Gastroesophageal sphincter (tissue), 4 donors: ENCODE measurements at regions not wholly inside any gene's neighbourhood (a gene's known extent, or its start where the extent isn't known, plus 50 kb on each side); places are given as distances from the start of the nearest gene placed in this dataset.

ENCODE experiments used
- ATAC-seq: fragments of 150-250 bp; one replicate; pipeline ENCODE4 v1.9.1; 2016; ENCODE audit warnings: mild to moderate bottlenecking, moderate library complexity
- H3K27ac ChIP-seq, 4 donors: fragments of 200-600 bp; sonication (generic) in 3 of 4; 1 replicate in 3 of 4; 2 replicates in 1 of 4; pipeline ENCODE4 v1.5.1; 2016 to 2019
- H3K27me3 ChIP-seq: fragments of 200-600 bp; sonication (generic); one replicate; pipeline ENCODE4 v1.5.1; 2019
- H3K36me3 ChIP-seq, 2 donors: fragments of 200-600 bp; sonication (generic); one replicate each; pipeline ENCODE4 v1.5.1; 2019; ENCODE audit warnings: control low read depth in 1 of 2
- H3K4me1 ChIP-seq, 3 donors: fragments of 200-600 bp; sonication (generic); 1 replicate in 2 of 3; 2 replicates in 1 of 3; pipeline ENCODE4 v1.5.1; 2016 to 2019; ENCODE audit warnings: control low read depth in 2 of 3
- H3K4me3 ChIP-seq, 2 donors: fragments of 200-600 bp; sonication (generic); one replicate each; pipeline ENCODE4 v1.5.1; 2019; ENCODE audit warnings: mild to moderate bottlenecking in 1 of 2, moderate library complexity in 1 of 2
- H3K9me3 ChIP-seq, 3 donors: fragments of 200-600 bp; sonication (generic); one replicate each; pipeline ENCODE4 v1.5.1; 2017 to 2019; ENCODE audit warnings: control low read depth in 2 of 3
- EP300 ChIP-seq: sonication (generic); formaldehyde crosslinking; IDR thresholded peaks from one replicate; pipeline ENCODE4 v1.6.1; 2017; ENCODE audit warnings: antibody characterized with exemption, mild to moderate bottlenecking
- POLR2A ChIP-seq, 2 donors: fragments of 450-650 bp; IDR thresholded peaks; one replicate each; pipeline ENCODE4 v1.6.1; 2017; ENCODE audit warnings: antibody characterized with exemption in 2 of 2, mild to moderate bottlenecking in 2 of 2, moderate library complexity in 1 of 2
- POLR2AphosphoS5 ChIP-seq: sonication (generic); formaldehyde crosslinking; IDR thresholded peaks from one replicate; pipeline ENCODE4 v1.6.1; 2017; ENCODE audit warnings: antibody characterized with exemption
- WGBS, 2 donors: methylation state at CpG; one replicate each; pipeline ENCODE4 v1.1.5; 2018; ENCODE audit warnings: low coverage in 1 of 2; 5-methylcytosine and 5-hydroxymethylcytosine counted together
- TF ChIP-seq, protein P1 (sequence below), 4 experiments: fragments of 200-600 bp in 2 of 4; fragments of 450-650 bp in 2 of 4; sonication (generic) in 1 of 4; IDR thresholded peaks; one replicate each; pipeline ENCODE4 v1.5.1; 2017 to 2019; ENCODE audit warnings: antibody characterized with exemption in 4 of 4, mild to moderate bottlenecking in 2 of 4, moderate library complexity in 2 of 4

DNA sequence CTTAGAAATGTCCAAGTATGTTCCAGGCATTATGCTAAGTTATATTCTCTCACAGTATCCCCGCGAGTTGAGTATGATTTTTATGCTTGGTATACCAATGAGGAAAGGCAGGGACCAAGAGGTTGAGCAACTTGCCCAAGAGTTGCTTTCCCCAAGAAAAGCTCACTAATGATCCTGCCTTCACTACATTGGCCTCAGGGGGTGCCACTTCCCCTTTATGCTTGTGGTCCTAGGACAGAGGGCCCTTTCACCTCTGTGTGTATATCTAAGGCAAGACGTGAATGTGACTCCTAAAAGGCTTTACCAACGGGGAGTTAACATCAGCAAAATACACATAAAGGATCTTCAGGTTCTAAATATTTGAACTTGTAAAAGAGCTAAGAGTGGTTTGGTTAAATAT lies 164.4 kb upstream of the CPEB2 start:
- Histone ChIP-seq H3K4me1 (peaks cover 0 to 11% (median 0%) of the 10 kb centered on the region in 3 donors), H3K4me3 (no peak overlapping the region), H3K27me3 (no peaks in the 10 kb centered on the region), H3K36me3 (no peaks in the 10 kb centered on the region), H3K27ac (no peak overlapping the region), H3K9me3 (peaks cover 0 to 10% (median 0%) of the 10 kb centered on the region in 3 donors)
- 76 to 100% methylated on average over 2 to 4 of the region's 4 CpGs for WGBS, 2 donors
- no peak for TF ChIP-seq POLR2A (IDR thresholded peaks at IDR 0.05)
- peak; percentile 52 for ATAC-seq

DNA sequence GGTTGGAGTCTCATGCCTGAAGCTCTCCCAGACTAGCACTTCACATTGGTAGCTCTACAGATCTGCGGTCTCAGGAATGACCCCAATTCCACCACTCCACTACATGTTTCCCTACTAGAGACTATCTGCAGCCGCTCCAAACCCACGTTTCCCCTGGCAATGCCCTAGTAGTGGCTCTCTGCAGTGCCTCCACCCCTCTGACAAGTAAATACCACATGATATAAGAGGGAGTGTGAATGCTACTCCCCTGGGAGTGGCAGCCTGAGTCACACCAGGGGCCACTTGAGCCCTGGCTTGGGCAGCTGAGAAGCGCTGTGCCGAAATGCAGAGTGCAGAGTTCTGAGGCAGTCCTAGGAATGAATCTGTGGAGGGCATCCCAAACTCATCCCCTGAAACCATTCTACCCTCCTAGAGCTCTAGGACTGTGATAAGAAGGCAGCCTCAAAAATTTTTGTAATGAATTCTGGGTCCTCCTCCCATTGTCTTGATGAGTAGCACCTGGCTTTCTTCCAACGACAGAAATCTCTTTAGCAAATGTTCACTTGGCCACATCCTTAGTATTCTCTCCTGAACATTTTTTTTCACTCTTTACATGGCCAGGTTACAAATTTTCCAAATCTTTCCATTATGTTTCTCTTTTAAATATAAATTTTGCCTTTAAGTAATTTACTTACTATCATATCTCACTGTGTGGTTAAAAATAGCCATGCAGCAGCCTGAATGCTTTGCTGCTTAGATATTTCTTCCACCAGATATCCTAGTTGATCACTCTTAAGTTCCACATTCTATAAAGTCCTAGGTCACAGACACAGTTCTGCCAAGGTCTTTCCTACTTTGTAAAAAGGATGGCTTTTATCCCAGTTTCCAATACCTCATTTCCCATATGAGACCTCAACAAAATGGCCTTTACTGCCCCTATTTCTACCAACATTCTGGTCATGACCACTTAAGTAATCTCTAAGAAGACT lies 160.2 kb upstream of the CPEB2 start:
- Histone ChIP-seq H3K36me3 (no peaks in the 10 kb centered on the region), H3K27ac (peak overlapping the region in 1 of 4 donors; percentile 14), H3K4me3 (no peak overlapping the region), H3K9me3 (peaks cover 0 to 10% (median 0%) of the 10 kb centered on the region in 3 donors), H3K4me1 (peaks cover 0 to 11% (median 0%) of the 10 kb centered on the region in 3 donors), H3K27me3 (no peaks in the 10 kb centered on the region)
- WGBS, 2 donors = 36 to 54% methylated on average over 2 to 6 of the region's 6 CpGs
- ATAC-seq = no peak
- TF ChIP-seq POLR2A (IDR thresholded peaks at IDR 0.05) (no peak), EP300 (no peak), POLR2AphosphoS5 (no peak)
- TF ChIP-seq, protein P1, sequence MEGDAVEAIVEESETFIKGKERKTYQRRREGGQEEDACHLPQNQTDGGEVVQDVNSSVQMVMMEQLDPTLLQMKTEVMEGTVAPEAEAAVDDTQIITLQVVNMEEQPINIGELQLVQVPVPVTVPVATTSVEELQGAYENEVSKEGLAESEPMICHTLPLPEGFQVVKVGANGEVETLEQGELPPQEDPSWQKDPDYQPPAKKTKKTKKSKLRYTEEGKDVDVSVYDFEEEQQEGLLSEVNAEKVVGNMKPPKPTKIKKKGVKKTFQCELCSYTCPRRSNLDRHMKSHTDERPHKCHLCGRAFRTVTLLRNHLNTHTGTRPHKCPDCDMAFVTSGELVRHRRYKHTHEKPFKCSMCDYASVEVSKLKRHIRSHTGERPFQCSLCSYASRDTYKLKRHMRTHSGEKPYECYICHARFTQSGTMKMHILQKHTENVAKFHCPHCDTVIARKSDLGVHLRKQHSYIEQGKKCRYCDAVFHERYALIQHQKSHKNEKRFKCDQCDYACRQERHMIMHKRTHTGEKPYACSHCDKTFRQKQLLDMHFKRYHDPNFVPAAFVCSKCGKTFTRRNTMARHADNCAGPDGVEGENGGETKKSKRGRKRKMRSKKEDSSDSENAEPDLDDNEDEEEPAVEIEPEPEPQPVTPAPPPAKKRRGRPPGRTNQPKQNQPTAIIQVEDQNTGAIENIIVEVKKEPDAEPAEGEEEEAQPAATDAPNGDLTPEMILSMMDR (IDR thresholded peaks at IDR 0.05) = no peak

DNA sequence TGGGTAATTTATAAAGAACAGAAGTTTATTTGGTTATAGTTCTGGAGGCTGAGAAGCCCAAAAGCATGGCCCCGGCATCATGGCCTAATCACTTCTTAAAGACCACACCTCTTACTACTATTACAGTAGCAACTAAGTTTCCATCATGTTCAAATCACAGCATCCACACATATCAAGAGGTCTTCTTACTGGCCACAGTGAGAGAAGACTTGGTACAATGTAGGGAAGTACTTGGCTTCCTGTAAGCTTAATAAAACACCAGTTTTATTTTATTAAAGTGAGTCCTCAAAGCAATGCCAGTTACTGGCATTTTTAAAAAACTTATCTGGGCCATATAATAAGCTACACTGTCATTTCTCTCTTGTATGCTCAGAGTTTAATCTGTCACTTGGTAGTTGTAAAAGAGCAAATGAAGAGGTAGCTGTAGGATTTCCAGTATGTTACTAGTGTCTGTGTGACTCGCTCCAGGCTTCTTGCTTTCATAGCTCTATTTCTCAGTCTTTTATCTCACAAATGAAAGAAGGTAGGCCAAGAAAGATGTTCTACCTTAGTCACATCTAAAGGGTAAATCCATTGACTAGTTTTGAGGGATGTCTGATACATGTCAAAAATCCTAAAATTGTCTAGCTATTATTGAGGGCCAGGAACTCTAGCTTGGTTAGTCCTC lies 159.2 kb upstream of the CPEB2 start:
- 69 to 85% methylated on average over 2 of the region's 2 CpGs for WGBS, 2 donors
- Histone ChIP-seq H3K36me3 (no peaks in the 10 kb centered on the region), H3K4me1 (peaks cover 0 to 11% (median 0%) of the 10 kb centered on the region in 3 donors), H3K27ac (no peak overlapping the region), H3K9me3 (peaks cover 0 to 10% (median 0%) of the 10 kb centered on the region in 3 donors), H3K27me3 (no peaks in the 10 kb centered on the region), H3K4me3 (no peak overlapping the region)
- no peak for TF ChIP-seq POLR2A (IDR thresholded peaks at IDR 0.05)
- TF ChIP-seq POLR2AphosphoS5 = no peak
- TF ChIP-seq, protein P1 (IDR thresholded peaks at IDR 0.05) = no peak
- TF ChIP-seq EP300 = no peak
- ATAC-seq = no peak

DNA sequence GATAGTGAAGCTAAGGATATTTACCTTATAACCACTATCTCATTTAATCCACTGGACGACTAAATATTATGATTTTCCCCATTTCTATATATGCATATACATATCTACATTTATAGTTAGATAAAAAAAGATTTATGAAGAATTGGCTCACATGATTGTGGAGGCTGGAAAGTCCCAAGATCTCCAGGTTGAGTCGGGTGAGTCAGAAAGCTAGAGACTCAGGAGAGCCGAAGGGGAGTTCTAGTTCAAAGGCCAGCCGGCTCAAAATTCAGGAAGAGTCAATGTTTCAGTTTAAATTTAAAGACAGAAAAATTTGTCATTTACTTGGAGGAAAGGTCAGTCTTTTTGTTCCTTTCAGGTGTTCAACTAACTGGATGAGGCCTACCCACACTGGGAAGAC lies 158.2 kb upstream of the CPEB2 start:
- 54 to 67% methylated on average over 4 of the region's 4 CpGs for WGBS, 2 donors
- TF ChIP-seq POLR2A (IDR thresholded peaks at IDR 0.05) (no peak), POLR2AphosphoS5 (no peak), EP300 (no peak)
- TF ChIP-seq, protein P1 (IDR thresholded peaks at IDR 0.05) = no peak
- no peak overlapping the region for H3K4me3 ChIP-seq
- no peaks in the 10 kb centered on the region for H3K36me3 ChIP-seq
- peaks cover 0 to 11% (median 0%) of the 10 kb centered on the region in 3 donors for H3K4me1 ChIP-seq
- H3K27me3 ChIP-seq = no peaks in the 10 kb centered on the region
- peaks cover 0 to 4% (median 0%) of the 10 kb centered on the region in 3 donors for H3K9me3 ChIP-seq
- ATAC-seq = no peak
- no peak overlapping the region for H3K27ac ChIP-seq

DNA sequence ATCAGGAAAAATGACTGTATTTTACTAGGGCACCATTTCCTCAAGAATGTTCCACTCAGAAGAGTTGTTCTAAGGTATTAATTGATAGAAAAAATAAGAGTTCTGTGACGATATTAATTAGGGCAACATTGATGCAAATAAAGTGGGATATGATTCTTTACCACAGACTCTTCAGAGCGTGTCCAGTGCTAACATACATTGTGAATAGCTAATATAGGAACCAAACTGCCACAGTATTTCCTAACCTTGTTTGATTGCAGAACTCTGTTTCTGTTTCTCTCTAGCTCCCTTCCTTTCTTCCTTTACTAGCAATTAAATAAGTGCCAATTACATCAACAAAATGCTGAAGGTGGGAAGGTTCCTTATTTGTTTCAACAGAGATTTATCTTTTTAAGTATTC lies 154.1 kb upstream of the CPEB2 start:
- no peaks in the 10 kb centered on the region for H3K9me3 ChIP-seq
- H3K27ac ChIP-seq = no peak overlapping the region
- H3K4me3 ChIP-seq = no peak overlapping the region
- peaks cover 0 to under 1% (median 0%) of the 10 kb centered on the region in 3 donors for H3K4me1 ChIP-seq
- TF ChIP-seq, protein P1 (IDR thresholded peaks at IDR 0.05) = no peak
- H3K36me3 ChIP-seq = no peaks in the 10 kb centered on the region
- H3K27me3 ChIP-seq = no peaks in the 10 kb centered on the region
- no peak for ATAC-seq
- WGBS, 2 donors = 78 to 88% methylated on average over 2 of the region's 2 CpGs
